ENCODE measurements at regions not wholly inside any gene's neighbourhood (a gene's known extent, or its start where the extent isn't known, plus 50 kb on each side); places are given as distances from the start of the nearest gene placed in this dataset.
"Not testable (repeated sequence)": the region's sequence is repeated elsewhere in the genome, so short reads cannot be mapped to it uniquely, and the experiment has no call there.

- DNase-seq, result not testable (repeated sequence)
Observed at GRCh38 chr20:26373066-26373465, 676.4 kb upstream of the ZNF337 start.

- no peak for DNase-seq
Observed at GRCh38 chr20:26354511-26354910, 657.9 kb upstream of the ZNF337 start.

DNA sequence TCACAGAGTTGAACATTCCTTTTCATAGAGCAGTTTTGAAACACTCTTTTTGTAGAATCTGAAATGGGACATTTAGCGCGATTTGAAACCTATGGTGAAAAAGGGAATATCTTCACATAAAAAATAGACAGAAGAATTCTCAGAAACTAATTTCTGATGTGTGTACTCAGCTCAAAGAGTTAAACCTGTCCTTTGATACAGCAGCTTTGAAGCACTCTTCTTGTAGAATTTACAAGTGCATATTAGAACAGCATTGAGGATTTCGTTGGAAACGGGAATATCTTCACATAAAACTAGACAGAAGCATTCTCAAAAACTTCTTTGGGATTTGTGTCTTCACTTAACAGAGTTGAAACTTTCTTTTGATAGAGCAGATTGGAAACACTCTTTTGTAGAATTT, 650.7 kb upstream of the ZNF337 start:
- no peak for DNase-seq

GRCh38 chr20:26340460-26341065, 643.9 kb upstream of the ZNF337 start:
- not testable (repeated sequence) for DNase-seq

- no peak for DNase-seq
Observed at GRCh38 chr20:26324177-26324576, 627.5 kb upstream of the ZNF337 start.

GRCh38 chr20:26315054-26315453, 618.4 kb upstream of the ZNF337 start:
- no peak for DNase-seq

GRCh38 chr20:26309720-26310119, 613.1 kb upstream of the ZNF337 start:
- DNase-seq, result not testable (repeated sequence)

- DNase-seq, result no peak
Observed at GRCh38 chr20:26308961-26309360, 612.3 kb upstream of the ZNF337 start.

- no peak for DNase-seq
Observed at GRCh38 chr20:26295006-26295405, 598.4 kb upstream of the ZNF337 start.

DNA sequence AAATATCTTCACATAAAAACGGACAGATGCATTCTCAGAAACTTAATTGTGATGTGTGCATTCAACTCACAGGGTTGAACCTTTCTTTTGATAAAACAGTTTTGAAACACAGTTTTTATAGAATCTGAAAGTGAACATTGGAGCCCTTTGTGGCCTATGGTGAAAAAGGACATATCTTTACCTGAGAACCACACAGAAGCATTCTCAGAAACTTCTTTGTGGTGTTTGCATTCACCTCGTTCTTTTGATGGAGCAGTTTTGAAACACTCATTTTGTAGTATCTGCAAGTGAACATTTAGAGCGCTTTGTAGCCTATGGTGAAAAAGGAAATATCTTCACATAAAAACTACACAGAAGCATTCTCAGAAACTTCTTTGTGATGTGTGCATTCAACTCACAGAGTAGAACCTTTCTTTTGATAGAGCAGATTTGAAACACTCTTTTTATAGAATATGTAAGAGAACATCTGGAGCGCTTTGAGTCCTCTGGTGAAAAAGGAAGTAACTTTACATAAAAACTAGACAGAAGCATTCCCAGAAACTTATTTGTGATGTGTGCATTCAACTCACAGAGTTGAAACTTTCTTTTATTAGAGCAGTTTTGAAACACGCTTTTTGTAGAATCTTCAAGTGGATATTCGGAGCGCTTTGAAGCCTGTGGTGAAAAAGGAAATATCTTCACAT, 591.9 kb upstream of the ZNF337 start:
- not testable (repeated sequence) for DNase-seq

GRCh38 chr20:26279238-26279637, 582.6 kb upstream of the ZNF337 start:
- DNase-seq, result no peak

DNA sequence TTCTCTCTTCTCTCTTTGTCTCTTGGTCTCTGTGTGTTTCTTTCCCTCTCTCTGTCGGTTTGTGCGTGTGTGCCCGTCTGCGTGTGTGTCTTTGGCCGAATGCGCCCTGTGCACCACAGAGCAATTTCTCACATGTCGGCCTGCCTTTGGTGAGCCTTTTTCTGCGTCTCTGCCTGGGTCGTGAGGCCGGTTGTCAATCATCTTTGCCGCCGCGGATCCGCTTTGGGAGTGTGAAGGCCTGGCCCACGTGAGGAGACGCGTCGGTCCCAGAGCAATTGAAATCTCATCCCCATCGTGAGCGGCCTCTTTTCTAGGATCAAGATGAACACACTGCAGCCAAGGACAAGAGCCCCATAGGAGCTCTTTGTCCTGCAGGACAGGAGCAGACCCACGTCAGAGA, 580.7 kb upstream of the ZNF337 start:
- DNase-seq, result no peak

- no peak for DNase-seq
Observed at GRCh38 chr20:26276554-26277210, 580.0 kb upstream of the ZNF337 start.

GRCh38 chr20:26268762-26269161, 572.1 kb upstream of the ZNF337 start:
- not testable (repeated sequence) for DNase-seq

- not testable (repeated sequence) for DNase-seq
Observed at GRCh38 chr20:26260925-26261324, 564.3 kb upstream of the ZNF337 start.

DNA sequence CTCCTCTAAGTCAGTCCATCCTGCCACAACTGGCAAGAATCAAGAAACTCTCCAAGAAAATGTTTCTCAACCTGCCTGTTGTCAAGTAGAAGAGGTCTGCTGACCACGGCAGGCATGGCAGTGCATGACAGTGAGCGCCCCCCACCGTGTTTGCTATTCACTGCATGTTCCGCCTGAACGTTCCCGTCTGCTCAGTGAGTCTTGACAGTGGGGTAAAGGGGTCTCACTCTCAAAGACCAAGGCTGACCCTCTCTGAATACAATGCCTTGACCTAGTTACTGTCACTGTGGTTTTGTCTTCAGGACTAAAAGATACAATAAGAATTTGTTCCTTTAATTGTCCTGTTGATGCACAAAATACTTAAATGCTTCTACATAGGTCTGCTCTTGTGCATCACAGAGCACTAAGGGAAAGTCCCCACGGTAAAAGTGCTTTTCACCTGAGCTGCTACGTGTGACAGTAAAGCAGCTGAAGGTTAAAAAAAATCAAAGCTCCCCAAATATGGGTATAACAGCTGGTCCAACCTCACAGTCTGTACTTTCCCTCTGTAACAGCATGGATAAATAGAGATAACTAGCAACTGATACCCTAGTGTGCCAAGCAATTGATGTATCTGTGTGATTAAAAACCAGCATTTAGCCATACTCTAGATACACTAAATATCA, 555.8 kb upstream of the ZNF337 start:
- DNase-seq, result not testable (repeated sequence)

DNA sequence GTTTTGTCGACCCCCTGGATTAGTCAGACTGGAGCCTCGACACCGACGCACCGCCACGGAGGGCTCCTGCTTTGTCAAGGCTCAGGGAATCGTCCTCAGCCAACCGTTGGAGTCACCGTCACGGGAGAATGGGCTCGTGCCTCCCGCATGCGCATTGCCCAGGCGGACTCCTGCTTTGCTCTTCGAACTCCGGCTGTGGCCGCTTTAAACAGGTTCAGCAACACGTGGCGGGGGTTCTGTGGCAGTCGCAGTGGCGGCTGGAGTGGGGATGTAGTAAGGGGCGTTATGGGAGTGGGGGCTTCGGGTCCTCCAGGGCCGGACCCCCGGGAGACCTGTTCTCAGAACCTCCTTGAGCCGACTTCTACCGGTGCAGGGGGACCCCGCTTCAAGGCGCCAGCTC, 554.7 kb upstream of the ZNF337 start:
- not testable (repeated sequence) for DNase-seq

- DNase-seq, result not testable (repeated sequence)
Observed at GRCh38 chr20:26250249-26251114, 553.8 kb upstream of the ZNF337 start.

GRCh38 chr20:26243731-26244130, 547.1 kb upstream of the ZNF337 start:
- no peak for DNase-seq

- not testable (repeated sequence) for DNase-seq
Observed at GRCh38 chr20:26220609-26221008, 524.0 kb upstream of the ZNF337 start.

DNA sequence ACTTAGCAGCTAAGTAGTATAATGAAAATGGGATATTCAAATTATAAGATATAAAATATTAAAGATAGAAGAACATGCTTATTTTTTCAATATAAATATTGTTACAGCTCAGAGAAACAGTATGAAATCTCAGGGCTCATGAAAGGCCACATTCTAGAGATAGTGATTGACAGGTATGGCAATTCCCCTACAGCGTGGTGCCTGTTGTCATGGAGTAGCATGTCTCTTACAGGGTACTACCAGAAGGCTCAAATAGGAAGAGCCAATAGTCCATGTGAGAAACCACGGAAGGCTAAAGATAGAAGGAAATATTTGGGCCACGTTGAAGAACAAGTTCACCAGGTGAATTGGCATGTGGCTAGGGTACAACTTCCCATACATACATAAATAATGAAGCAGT, 522.9 kb upstream of the ZNF337 start:
- DNase-seq, result not testable (repeated sequence)

GRCh38 chr20:26218301-26218700, 521.6 kb upstream of the ZNF337 start:
- no peak for DNase-seq

DNA sequence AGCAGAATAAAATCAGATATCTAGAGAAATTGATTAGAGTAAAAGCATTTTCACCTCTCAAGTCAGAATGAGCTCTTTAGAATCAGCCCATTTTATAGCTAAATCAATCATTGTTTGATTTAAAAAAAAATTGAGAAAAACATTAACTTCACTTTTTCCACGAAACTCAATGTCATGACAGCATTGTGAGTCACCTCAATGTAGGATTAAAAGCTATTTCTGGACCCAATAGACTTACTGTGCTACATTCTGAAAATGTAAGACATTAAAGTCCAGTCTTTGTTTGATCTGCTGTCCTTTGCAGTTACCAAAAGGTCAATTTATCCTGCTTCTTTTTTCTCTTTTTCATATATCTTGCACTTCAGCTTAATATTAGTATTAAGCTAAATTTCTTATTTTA, 519.4 kb upstream of the ZNF337 start:
- no peak for DNase-seq
